Type B pancreatic cell (in vitro differentiated cells): ENCODE measurements at regions not wholly inside any gene's neighbourhood (a gene's known extent, or its start where the extent isn't known, plus 50 kb on each side); places are given as distances from the start of the nearest gene placed in this dataset.
"Not testable (repeated sequence)": the region's sequence is repeated elsewhere in the genome, so short reads cannot be mapped to it uniquely, and the experiment has no call there.

Experiments used
- DNase-seq: peaks from one replicate; pipeline ENCODE4 v3.0.0; 2021; ENCODE audit warnings: mixed read lengths; ENCODE audit not compliant: unreplicated experiment; ENCODE audit errors: extremely low spot score
- H3K27ac Mint-ChIP-seq: 2 replicates; pipeline ENCODE4 v1.8.0; 2021; ENCODE audit warnings: mild to moderate bottlenecking, mixed read lengths
- H3K27me3 Mint-ChIP-seq: 2 replicates; pipeline ENCODE4 v1.8.0; 2021; ENCODE audit warnings: mixed read lengths
- H3K36me3 Mint-ChIP-seq: 2 replicates; pipeline ENCODE4 v1.8.0; 2021; ENCODE audit warnings: mixed read lengths
- H3K4me1 Mint-ChIP-seq: one replicate; pipeline ENCODE4 v1.8.0; 2021; ENCODE audit warnings: mixed read lengths; ENCODE audit not compliant: unreplicated experiment
- H3K4me3 Mint-ChIP-seq: 2 replicates; pipeline ENCODE4 v1.8.0; 2021; ENCODE audit warnings: mild to moderate bottlenecking, mixed read lengths
- H3K9me3 Mint-ChIP-seq: 2 replicates; pipeline ENCODE4 v1.8.0; 2021; ENCODE audit warnings: mixed read lengths
- TF ChIP-seq, protein P1 (sequence below): fragments of 200-600 bp; sonication (generic); conservative IDR thresholded peaks from 2 replicates; pipeline ENCODE4 v1.5.0; 2021; ENCODE audit warnings: antibody characterized with exemption, mild to moderate bottlenecking

DNA sequence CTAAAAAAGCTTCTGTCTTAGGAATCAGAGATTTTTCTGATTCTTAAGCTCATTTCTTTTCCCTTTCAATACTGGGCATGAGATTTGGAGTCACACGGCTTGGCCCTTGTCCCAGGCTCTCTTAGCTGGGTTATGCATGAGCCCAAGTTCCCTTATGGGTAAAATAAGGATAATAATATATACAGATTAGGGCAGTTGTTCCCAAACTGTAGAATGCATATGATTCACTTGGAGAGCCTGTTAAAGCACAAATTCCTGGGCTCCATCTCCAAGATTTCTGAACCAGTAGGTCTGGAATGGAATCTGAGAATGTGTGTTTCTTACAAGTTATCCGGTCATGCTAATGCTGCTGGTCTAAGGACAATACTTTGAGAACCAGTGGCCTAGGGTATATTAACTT lies 154.0 kb downstream of the REEP3 start:
- Mint-ChIP-seq H3K4me1 (peaks cover 18% of the 10 kb centered on the region), H3K4me3 (no peak overlapping the region), H3K9me3 (no peaks in the 10 kb centered on the region), H3K27me3 (peaks cover 3% of the 10 kb centered on the region), H3K36me3 (no peaks in the 10 kb centered on the region), H3K27ac (no peak overlapping the region)
- DNase-seq, result no peak
- TF ChIP-seq, protein P1, sequence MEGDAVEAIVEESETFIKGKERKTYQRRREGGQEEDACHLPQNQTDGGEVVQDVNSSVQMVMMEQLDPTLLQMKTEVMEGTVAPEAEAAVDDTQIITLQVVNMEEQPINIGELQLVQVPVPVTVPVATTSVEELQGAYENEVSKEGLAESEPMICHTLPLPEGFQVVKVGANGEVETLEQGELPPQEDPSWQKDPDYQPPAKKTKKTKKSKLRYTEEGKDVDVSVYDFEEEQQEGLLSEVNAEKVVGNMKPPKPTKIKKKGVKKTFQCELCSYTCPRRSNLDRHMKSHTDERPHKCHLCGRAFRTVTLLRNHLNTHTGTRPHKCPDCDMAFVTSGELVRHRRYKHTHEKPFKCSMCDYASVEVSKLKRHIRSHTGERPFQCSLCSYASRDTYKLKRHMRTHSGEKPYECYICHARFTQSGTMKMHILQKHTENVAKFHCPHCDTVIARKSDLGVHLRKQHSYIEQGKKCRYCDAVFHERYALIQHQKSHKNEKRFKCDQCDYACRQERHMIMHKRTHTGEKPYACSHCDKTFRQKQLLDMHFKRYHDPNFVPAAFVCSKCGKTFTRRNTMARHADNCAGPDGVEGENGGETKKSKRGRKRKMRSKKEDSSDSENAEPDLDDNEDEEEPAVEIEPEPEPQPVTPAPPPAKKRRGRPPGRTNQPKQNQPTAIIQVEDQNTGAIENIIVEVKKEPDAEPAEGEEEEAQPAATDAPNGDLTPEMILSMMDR, result no peak

DNA sequence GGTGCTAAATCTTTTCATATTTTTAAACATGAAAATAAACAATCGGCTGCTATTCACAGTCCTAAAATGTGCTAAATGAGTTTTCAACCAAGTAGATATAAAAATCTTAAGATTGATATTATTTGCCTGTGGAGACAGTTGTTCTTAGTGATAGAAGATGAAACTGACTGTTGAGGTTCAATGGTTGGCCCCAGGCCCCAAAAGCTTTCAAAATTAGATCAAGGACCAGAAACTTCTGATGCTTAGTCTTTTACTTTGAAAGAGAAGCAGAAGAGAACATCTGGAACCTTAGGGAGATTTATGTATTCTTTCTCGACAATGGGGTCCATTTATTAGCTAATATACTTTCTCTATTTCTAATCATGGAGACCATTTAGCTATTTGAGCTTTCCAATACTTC lies 155.8 kb downstream of the REEP3 start:
- Mint-ChIP-seq H3K27ac (no peak overlapping the region), H3K36me3 (no peaks in the 10 kb centered on the region), H3K27me3 (no peaks in the 10 kb centered on the region), H3K4me1 (peaks cover under 1% of the 10 kb centered on the region), H3K9me3 (no peaks in the 10 kb centered on the region), H3K4me3 (no peak overlapping the region)
- TF ChIP-seq, protein P1, result no peak
- no peak for DNase-seq

DNA sequence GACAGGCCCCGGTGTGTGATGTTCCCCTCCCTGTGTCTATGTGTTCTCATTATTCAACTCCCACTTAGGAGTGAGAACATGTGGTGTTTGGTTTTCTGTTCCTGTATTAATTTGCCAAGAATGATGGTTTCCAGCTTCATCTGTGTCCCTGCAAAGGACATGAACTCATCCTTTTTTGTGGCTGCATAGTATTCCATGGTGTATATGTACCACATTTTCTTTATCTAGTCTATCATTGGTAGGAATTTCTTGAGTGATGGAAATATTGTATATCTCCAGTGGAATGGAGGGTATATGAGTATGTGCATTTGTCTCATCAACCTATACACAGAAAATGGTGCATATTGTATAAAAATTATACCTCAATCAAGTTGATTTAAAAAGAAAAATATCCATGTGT lies 159.3 kb downstream of the REEP3 start:
- H3K4me3 Mint-ChIP-seq, H3K4me1 Mint-ChIP-seq, H3K9me3 Mint-ChIP-seq, DNase-seq, H3K27ac Mint-ChIP-seq, H3K27me3 Mint-ChIP-seq, H3K36me3 Mint-ChIP-seq: not testable (repeated sequence)

DNA sequence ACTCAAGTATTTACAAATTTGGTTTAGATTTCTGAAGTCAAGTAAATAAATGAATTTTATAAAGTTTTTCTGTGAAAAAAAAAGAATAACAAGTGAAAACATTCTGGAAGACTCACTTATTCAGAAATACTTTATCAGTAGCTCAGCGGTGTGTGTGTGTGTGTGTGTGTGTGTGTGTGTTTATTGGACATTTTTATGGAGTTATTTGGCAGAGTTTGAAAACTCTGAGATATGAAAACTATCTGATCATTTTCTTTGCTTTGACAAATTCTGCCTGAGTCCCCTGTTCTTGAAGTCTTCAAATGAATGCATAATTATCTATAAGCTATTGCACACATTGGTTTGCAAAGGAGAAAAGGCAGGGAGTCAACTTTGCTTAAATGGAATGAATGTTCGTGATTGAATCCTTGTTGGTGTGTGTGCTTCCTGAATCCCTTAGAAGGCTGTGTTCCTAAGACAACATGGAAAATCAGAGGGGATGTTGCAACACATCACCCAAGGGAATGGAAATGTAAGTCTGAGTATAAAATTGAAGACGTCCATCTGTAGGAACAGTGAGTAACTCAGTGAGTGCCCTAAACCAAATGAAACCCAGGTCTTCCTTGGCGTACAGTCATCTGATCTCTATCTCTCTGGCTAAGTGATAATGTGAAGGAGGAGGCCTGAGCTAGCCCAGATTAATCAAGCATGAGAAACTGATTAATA lies 160.9 kb downstream of the REEP3 start:
- Mint-ChIP-seq H3K27ac (no peak overlapping the region), H3K9me3 (no peaks in the 10 kb centered on the region), H3K36me3 (no peaks in the 10 kb centered on the region), H3K4me1 (no peaks in the 10 kb centered on the region), H3K4me3 (no peak overlapping the region), H3K27me3 (no peaks in the 10 kb centered on the region)
- DNase-seq, result no peak
- TF ChIP-seq, protein P1, result no peak

DNA sequence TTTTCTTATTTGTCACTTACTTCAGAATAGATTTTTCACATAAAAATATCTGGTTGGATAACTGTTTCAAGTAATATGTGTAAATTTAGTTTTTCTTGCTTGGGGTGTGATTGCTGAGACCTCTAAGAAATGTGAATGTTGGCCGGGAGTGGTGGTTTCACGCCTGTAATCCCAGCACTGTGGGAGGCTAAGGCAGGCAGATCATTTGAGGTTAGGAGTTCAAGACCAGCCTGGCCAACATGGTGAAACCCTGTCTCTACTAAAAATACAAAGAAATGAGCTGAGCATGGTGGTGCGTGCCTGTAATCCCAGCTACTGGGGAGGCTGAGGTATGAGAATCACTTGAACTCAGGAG lies 161.5 kb downstream of the REEP3 start:
- H3K36me3 Mint-ChIP-seq, H3K4me1 Mint-ChIP-seq, H3K27me3 Mint-ChIP-seq, H3K27ac Mint-ChIP-seq, H3K9me3 Mint-ChIP-seq, DNase-seq, H3K4me3 Mint-ChIP-seq: not testable (repeated sequence)

DNA sequence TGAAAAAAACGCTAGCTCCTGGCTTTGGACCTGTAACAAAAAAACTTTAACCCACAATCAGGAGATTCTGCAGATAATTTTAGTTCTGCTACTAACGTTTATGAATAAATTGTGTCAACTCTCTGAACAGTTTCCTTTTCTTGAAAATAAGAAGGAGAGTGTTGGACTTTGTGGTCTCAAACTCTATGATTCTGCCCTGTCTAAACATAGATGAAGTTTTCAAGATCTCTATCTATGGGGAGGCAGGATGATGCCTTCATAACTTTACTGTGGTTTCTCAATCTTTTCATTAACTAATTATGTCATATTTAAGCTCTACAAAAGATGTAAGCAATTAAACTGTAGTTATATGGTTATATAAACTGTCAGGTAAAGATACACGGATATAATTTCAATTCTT lies 162.0 kb downstream of the REEP3 start:
- no peaks in the 10 kb centered on the region for H3K36me3 Mint-ChIP-seq
- DNase-seq, result no peak
- H3K4me3 Mint-ChIP-seq, result no peak overlapping the region
- H3K9me3 Mint-ChIP-seq, result no peaks in the 10 kb centered on the region
- no peaks in the 10 kb centered on the region for H3K27me3 Mint-ChIP-seq
- H3K4me1 Mint-ChIP-seq, result no peaks in the 10 kb centered on the region
- TF ChIP-seq, protein P1, result no peak
- no peak overlapping the region for H3K27ac Mint-ChIP-seq

DNA sequence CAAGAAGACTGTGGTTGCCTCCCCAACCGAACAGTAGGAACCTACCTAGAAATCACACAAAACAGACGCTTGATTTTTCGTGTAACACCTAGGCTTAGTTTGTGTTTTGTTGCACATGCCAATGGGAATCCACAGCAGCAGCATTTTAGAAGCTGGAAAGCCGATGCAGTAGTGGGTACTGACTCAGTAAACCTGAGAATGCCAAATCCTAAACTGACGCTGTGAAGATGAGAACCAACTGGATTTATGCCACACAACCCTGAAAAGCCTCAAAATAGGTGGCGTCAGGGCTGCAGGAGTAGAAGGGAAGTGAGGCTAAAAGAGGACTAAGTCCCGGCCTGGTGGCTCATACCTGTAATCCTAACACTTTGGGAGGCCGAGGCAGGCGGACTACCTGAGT lies 162.5 kb downstream of the REEP3 start:
- DNase-seq, result no peak
- H3K27ac Mint-ChIP-seq, result no peak overlapping the region
- H3K36me3 Mint-ChIP-seq, result no peaks in the 10 kb centered on the region
- TF ChIP-seq, protein P1, result no peak
- no peaks in the 10 kb centered on the region for H3K4me1 Mint-ChIP-seq
- H3K27me3 Mint-ChIP-seq, result no peaks in the 10 kb centered on the region
- no peak overlapping the region for H3K4me3 Mint-ChIP-seq
- H3K9me3 Mint-ChIP-seq, result no peaks in the 10 kb centered on the region
